Small intestine (tissue), 7 donors: ENCODE measurements at regions not wholly inside any gene's neighbourhood (a gene's known extent, or its start where the extent isn't known, plus 50 kb on each side); places are given as distances from the start of the nearest gene placed in this dataset.

Experiments
- DNase-seq, 2 donors: peaks; one replicate each; pipeline versions ENCODE4 v3.0.0 to v3.0.0-alpha.2; 2013
- FAIRE-seq: peaks from 2 replicates; lab custom pipeline; 2012; peaks lifted over from hg19 to GRCh38; lab: Jason Lieb, UNC
- H3K27ac ChIP-seq, 3 donors: one replicate each; pipeline ENCODE4 v1.5.1; 2013; ENCODE audit warnings: low read length in 2 of 3, mild to moderate bottlenecking in 2 of 3, control low read depth in 1 of 3, inconsistent platforms in 1 of 3, low read depth in 1 of 3, moderate library complexity in 1 of 3
- H3K27me3 ChIP-seq, 3 donors: one replicate each; pipeline ENCODE4 v1.6.1; 2013; ENCODE audit warnings: low read length in 3 of 3, inconsistent platforms in 1 of 3; ENCODE audit not compliant: control insufficient read depth in 3 of 3, insufficient read depth in 3 of 3
- H3K36me3 ChIP-seq, 3 donors: one replicate each; pipeline ENCODE4 v1.6.1; 2013; ENCODE audit warnings: low read length in 3 of 3, inconsistent platforms in 1 of 3, low read depth in 1 of 3, mild to moderate bottlenecking in 1 of 3, moderate library complexity in 1 of 3; ENCODE audit not compliant: control insufficient read depth in 3 of 3, insufficient read depth in 2 of 3
- H3K4me1 ChIP-seq, 3 donors: one replicate each; pipeline ENCODE4 v1.6.1; 2013; ENCODE audit warnings: low read length in 2 of 3, inconsistent platforms in 1 of 3, low read depth in 1 of 3, mild to moderate bottlenecking in 1 of 3, moderate library complexity in 1 of 3; ENCODE audit not compliant: control insufficient read depth in 3 of 3, insufficient read depth in 2 of 3
- H3K4me3 ChIP-seq, 3 donors: one replicate each; pipeline ENCODE4 v1.5.1; 2013; ENCODE audit warnings: low read length in 3 of 3, control low read depth in 1 of 3, inconsistent platforms in 1 of 3, low read depth in 1 of 3, mild to moderate bottlenecking in 1 of 3, moderate library complexity in 1 of 3
- H3K9me3 ChIP-seq, 2 donors: one replicate each; pipeline ENCODE4 v1.6.1; 2013; ENCODE audit warnings: low read depth in 1 of 2, low read length in 1 of 2; ENCODE audit not compliant: control insufficient read depth in 2 of 2, insufficient read depth in 1 of 2
- WGBS, 3 donors: extraction: QIAGEN DNeasy Blood & Tissue Kit; methylation state at CpG; one replicate each; pipeline ENCODE4 v1.1.7; 2013; 5-methylcytosine and 5-hydroxymethylcytosine counted together
- donor health status: healthy with polysubstance abuse.
- donor health status: control.
- donor health status: control.
- donor health status: Bipolar disorder and iron deficiency.
- donor health status: healthy.

GRCh38 chr1:29859126-29859525 lies 622.8 kb downstream of the PTPRU start:
- Histone ChIP-seq H3K27ac (no peak overlapping the region), H3K4me1 (peaks cover 0 to 3% (median 0%) of the 10 kb centered on the region in 3 donors), H3K9me3 (peaks cover 2 to 19% of the 10 kb centered on the region in 2 donors), H3K36me3 (no peaks in the 10 kb centered on the region), H3K4me3 (no peak overlapping the region), H3K27me3 (no peaks in the 10 kb centered on the region)
- FAIRE-seq: no peak
- no peak for DNase-seq
- 73 to 78% (median 75%) methylated on average over 9 of the region's 9 CpGs for WGBS, 3 donors

DNA sequence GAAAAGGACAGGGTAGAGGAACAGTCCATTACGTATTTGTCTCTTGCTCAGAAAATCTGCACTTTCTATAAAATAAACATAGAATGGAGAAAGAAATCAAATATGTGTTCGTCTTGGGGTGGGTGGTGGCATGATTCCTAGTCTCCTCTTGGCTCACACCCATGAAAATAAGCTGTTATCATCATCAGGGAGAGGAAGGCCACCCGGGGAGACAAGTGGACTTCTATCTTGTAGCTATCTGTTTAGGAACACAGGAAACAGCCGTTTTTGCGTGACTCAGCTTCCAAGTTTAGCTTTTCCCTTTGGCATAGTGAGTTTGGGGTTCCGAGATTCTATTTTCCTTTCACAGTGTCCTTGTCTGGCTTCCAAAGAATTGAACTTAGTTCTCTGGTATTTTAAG lies 622.3 kb downstream of the PTPRU start:
- peaks cover 2 to 19% of the 10 kb centered on the region in 2 donors for H3K9me3 ChIP-seq
- no peaks in the 10 kb centered on the region for H3K27me3 ChIP-seq
- no peak for FAIRE-seq
- H3K4me3 ChIP-seq: no peak overlapping the region
- no peak overlapping the region for H3K27ac ChIP-seq
- DNase-seq: no peak
- H3K4me1 ChIP-seq: peaks cover 0 to 3% (median 0%) of the 10 kb centered on the region in 3 donors
- no peaks in the 10 kb centered on the region for H3K36me3 ChIP-seq
- 34 to 58% (median 51%) methylated on average over 6 of the region's 6 CpGs for WGBS, 3 donors

DNA sequence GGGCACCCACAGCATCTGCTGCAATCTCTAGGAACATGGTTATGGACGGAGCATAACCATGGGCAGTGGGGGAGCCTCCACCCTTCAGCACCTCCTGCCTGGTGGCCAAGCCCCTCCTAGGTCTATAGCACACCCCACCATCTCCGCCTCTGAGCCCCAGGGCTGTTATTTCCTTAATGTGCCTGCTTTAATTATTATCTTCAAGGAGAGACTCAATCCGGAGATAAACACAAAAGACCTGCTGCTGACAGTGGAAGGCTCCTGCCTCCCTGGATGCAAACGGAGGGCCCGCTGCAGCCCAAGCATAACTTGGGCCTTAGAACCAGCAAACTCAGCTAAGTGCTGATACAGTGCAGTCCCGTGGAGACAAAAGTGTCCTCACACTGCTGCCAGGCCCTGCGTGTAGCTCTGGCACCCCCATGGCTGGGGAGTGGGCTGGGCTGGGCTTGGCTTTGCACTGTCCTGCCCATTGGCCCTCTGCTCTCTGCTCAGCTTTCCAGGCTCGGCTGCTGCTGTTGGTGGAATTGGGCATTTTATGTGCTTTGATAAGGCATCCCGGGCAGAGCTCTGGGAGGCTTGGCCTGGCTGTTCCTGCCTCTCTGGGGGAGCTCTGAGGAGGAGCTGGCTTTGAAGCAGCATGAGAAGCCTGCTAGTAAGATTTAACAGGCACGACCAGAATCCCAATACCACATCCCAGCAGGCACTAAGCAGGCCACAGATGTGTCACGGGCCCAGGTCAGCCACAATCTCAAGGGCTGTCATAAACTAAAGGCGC lies 620.2 kb downstream of the PTPRU start:
- DNase-seq (no peak), FAIRE-seq (no peak)
- peaks cover 2 to 14% of the 10 kb centered on the region in 2 donors for H3K9me3 ChIP-seq
- H3K4me1 ChIP-seq: peaks cover 0 to 5% (median 0%) of the 10 kb centered on the region in 3 donors
- no peaks in the 10 kb centered on the region for H3K27me3 ChIP-seq
- no peak overlapping the region for H3K4me3 ChIP-seq
- 41 to 59% (median 52%) methylated on average over 12 of the region's 12 CpGs for WGBS, 3 donors
- no peak overlapping the region for H3K27ac ChIP-seq
- no peaks in the 10 kb centered on the region for H3K36me3 ChIP-seq

- DNase-seq (no peak), FAIRE-seq (no peak)
- Histone ChIP-seq H3K4me3 (no peak overlapping the region), H3K36me3 (no peaks in the 10 kb centered on the region), H3K27ac (no peak overlapping the region), H3K9me3 (peaks cover 2 to 9% of the 10 kb centered on the region in 2 donors), H3K27me3 (no peaks in the 10 kb centered on the region), H3K4me1 (peaks cover 0 to 13% (median 0%) of the 10 kb centered on the region in 3 donors)
- 74 to 83% (median 80%) methylated on average over 10 of the region's 10 CpGs for WGBS, 3 donors
These were observed 619.3 kb downstream of the PTPRU start for GRCh38 chr1:29855561-29856160.

DNA sequence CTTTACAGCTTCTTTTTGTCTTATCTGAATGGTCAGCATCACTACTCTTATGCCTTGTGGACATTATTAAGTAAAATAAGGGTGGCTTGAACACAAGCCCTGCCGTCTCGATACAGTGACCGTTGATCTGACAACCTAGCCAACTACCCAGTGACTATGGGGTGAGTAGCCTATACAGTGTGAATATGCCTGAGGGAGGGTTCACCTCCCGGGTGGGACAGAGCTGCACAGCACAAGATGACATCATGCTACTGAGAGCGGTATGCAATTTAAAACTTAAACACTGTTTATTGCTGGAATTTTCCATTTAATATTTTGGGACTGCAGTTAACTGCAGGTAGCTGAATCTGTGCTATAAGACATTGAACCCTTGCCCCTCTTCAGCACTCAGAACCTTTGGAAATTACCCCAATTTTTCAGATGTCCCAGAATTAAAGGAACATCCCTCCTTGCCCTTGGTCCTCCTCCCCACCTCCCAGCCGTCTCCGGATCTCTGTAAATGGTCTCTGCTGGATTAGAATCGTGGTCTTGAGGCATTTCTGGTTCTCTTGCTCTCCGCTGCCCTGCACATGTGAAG lies 618.5 kb downstream of the PTPRU start:
- H3K4me3 ChIP-seq: no peak overlapping the region
- H3K9me3 ChIP-seq: peaks cover 0 to 5% of the 10 kb centered on the region in 2 donors
- 77 to 79% (median 77%) methylated on average over 9 of the region's 9 CpGs for WGBS, 3 donors
- peaks cover 0 to 14% (median 0%) of the 10 kb centered on the region in 3 donors for H3K4me1 ChIP-seq
- H3K36me3 ChIP-seq: no peaks in the 10 kb centered on the region
- H3K27ac ChIP-seq: no peak overlapping the region
- FAIRE-seq (no peak), DNase-seq (no peak)
- H3K27me3 ChIP-seq: no peaks in the 10 kb centered on the region

GRCh38 chr1:29853716-29854330 lies 617.5 kb downstream of the PTPRU start:
- WGBS, 3 donors: 79 to 88% (median 83%) methylated on average over 10 of the region's 10 CpGs
- H3K27ac ChIP-seq: no peak overlapping the region
- no peak for DNase-seq
- H3K9me3 ChIP-seq: peaks cover 0 to 9% of the 10 kb centered on the region in 2 donors
- no peak for FAIRE-seq
- H3K4me3 ChIP-seq: no peak overlapping the region
- H3K36me3 ChIP-seq: no peaks in the 10 kb centered on the region
- H3K4me1 ChIP-seq: peaks cover 0 to 14% (median 0%) of the 10 kb centered on the region in 3 donors
- no peaks in the 10 kb centered on the region for H3K27me3 ChIP-seq

- FAIRE-seq (no peak), DNase-seq (no peak)
- no peaks in the 10 kb centered on the region for H3K36me3 ChIP-seq
- H3K9me3 ChIP-seq: peaks cover 0 to 9% of the 10 kb centered on the region in 2 donors
- H3K4me1 ChIP-seq: peaks cover 0 to 14% (median 0%) of the 10 kb centered on the region in 3 donors
- WGBS, 3 donors: 85 to 88% (median 88%) methylated on average over 9 of the region's 9 CpGs
- H3K4me3 ChIP-seq: no peak overlapping the region
- H3K27me3 ChIP-seq: no peaks in the 10 kb centered on the region
- no peak overlapping the region for H3K27ac ChIP-seq
These were observed 615.9 kb downstream of the PTPRU start for GRCh38 chr1:29852248-29852647.

DNA sequence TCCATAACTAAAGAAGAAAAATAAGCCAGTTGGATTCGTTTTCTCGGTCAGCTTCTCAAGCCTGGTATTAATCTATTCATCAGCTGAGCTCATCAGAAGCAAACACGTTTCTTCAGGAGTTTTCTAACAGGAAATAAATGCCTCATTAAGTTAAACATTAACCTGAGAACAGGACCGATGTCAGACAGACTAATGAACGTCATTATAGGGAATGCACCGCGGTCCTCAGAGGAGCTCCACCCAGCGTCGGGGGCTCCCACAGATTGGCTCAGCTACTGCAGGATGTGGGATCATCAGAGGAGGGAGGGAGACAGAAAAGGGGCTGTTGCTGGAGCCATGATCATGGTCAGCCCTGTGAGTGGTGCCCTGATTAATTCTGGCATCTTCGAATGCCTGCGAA lies 615.4 kb downstream of the PTPRU start:
- Histone ChIP-seq H3K27ac (peak overlapping the region in 1 of 3 donors; percentile 53), H3K36me3 (no peaks in the 10 kb centered on the region), H3K27me3 (no peaks in the 10 kb centered on the region), H3K9me3 (peaks cover 0 to 9% of the 10 kb centered on the region in 2 donors), H3K4me3 (no peak overlapping the region), H3K4me1 (peaks cover 0 to 13% (median 0%) of the 10 kb centered on the region in 3 donors)
- DNase-seq (peak; percentile 7 to 57), FAIRE-seq (no peak)
- 27 to 50% (median 34%) methylated on average over 11 of the region's 11 CpGs for WGBS, 3 donors
